ENCODE measurements at regions not wholly inside any gene's neighbourhood (a gene's known extent, or its start where the extent isn't known, plus 50 kb on each side); places are given as distances from the start of the nearest gene placed in this dataset.

DNA sequence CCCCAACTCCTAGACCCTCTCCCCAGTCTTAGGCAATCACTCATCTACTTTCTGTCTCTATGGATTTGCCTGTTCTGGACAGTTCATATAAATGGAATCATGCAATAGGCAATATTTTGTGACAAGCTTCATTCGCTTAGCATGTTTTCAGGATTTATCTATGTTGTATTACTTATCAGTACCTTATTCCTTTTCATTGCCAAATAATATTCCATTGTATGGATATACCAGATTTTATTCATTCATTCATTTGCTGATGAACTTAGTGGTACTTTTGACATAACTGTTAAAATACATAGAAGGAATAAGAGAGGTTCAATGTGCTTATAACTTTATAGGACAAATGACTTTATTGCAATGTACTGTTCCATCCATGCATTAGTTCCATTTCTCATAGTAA lies 231.0 kb downstream of the SNX10 start:
- Histone ChIP-seq H3K4me1 (replicated peaks in 1 of 2) (no peaks in the 10 kb centered on the region), H3K9me3 (replicated peaks in 1 of 3) (peaks cover 0 to 3% (median 0%) of the 10 kb centered on the region in 3 donors), H3K36me3 (replicated peaks in 1 of 2) (no peaks in the 10 kb centered on the region), H3K4me3 (no peak overlapping the region), H3K27ac (no peak overlapping the region), H3K27me3 (no peaks in the 10 kb centered on the region)
- no peak for TF ChIP-seq POLR2A (IDR thresholded peaks at IDR 0.05)
- TF ChIP-seq, protein P1, sequence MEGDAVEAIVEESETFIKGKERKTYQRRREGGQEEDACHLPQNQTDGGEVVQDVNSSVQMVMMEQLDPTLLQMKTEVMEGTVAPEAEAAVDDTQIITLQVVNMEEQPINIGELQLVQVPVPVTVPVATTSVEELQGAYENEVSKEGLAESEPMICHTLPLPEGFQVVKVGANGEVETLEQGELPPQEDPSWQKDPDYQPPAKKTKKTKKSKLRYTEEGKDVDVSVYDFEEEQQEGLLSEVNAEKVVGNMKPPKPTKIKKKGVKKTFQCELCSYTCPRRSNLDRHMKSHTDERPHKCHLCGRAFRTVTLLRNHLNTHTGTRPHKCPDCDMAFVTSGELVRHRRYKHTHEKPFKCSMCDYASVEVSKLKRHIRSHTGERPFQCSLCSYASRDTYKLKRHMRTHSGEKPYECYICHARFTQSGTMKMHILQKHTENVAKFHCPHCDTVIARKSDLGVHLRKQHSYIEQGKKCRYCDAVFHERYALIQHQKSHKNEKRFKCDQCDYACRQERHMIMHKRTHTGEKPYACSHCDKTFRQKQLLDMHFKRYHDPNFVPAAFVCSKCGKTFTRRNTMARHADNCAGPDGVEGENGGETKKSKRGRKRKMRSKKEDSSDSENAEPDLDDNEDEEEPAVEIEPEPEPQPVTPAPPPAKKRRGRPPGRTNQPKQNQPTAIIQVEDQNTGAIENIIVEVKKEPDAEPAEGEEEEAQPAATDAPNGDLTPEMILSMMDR (IDR thresholded peaks at IDR 0.05), result no peak
- no peak for DNase-seq
- intact Hi-C loops (cut with DNase I), result no loop called here
- WGBS, 4 donors, result 89 to 95% (median 92%) methylated on average over 1 of the region's 1 CpG

DNA sequence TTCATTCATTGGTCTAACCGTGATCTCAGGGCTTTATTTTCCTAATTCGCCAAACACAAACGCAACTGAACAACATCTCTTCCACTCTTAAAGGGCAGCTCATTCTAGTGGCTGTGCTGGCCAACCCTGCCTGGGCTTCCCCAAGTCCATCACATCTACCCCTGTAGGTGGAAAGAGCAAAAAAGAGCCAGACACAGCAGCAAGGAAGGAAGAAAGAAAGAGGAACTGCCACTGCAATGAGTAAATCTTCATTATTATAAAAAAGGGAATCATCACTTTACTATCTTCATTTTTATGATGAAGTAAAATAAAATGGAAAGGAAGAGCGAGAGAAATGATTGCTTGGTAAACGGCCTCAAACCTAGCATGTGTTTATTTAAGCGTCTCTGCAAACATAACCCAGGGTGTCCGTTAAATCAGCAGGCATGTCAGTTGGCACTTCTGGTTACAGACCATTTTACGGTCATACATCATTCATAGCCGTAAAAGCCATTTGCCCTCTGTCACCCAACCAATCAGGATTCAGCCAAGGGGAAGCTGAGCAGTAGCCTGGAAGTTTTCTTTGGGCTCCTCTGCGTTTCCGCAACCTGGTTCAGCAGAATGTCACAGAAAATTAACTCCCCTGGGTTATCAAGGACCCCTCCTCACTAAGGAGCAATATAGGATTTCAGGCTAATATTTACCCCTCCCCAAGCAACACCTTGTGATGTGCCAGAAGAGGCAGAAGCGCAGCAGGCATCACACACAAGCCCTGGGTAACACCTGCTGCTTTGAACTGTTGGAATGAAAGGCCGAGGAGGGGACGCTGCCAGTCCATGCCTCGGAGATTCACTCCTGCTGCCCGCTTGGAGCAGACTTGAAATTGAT lies 234.0 kb downstream of the SNX10 start:
- Histone ChIP-seq H3K36me3 (replicated peaks in 1 of 2) (no peaks in the 10 kb centered on the region), H3K27ac (no peak overlapping the region), H3K4me3 (no peak overlapping the region), H3K4me1 (replicated peaks in 1 of 2) (no peaks in the 10 kb centered on the region), H3K27me3 (peaks cover 10% of the 10 kb centered on the region), H3K9me3 (replicated peaks in 1 of 3) (peaks cover 0 to 3% (median 0%) of the 10 kb centered on the region in 3 donors)
- intact Hi-C loops (cut with DNase I), result no loop called here
- TF ChIP-seq POLR2A (IDR thresholded peaks at IDR 0.05), result no peak
- TF ChIP-seq, protein P1 (IDR thresholded peaks at IDR 0.05), result no peak
- no peak for DNase-seq
- 59 to 70% (median 62%) methylated on average over 16 of the region's 16 CpGs for WGBS, 4 donors

DNA sequence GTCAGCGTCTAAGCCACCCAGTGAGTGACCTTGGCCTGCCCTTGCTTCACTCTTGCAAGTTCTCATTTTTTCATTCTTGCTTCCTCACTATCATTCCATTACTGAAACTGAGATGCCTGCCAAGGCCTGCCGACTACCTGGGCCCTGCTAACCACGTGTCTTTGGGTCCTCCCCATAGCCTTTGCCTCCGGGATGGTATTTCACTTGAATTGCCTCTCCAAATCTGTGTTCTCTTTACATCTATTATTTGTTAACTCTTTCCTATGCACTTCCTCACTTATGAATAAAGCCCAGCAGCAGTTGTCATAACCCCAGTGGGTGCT lies 234.6 kb downstream of the SNX10 start:
- peaks cover 0 to 3% (median 0%) of the 10 kb centered on the region in 3 donors for H3K9me3 ChIP-seq (replicated peaks in 1 of 3)
- H3K4me1 ChIP-seq (replicated peaks in 1 of 2), result no peaks in the 10 kb centered on the region
- intact Hi-C loops (cut with DNase I), result no loop called here
- peaks cover 16% of the 10 kb centered on the region for H3K27me3 ChIP-seq
- no peak for DNase-seq
- no peak overlapping the region for H3K4me3 ChIP-seq
- H3K27ac ChIP-seq, result no peak overlapping the region
- 29 to 34% (median 31%) methylated on average over 4 of the region's 4 CpGs for WGBS, 4 donors
- H3K36me3 ChIP-seq (replicated peaks in 1 of 2), result no peaks in the 10 kb centered on the region
- TF ChIP-seq POLR2A (IDR thresholded peaks at IDR 0.05), result no peak
- TF ChIP-seq, protein P1 (IDR thresholded peaks at IDR 0.05), result no peak

DNA sequence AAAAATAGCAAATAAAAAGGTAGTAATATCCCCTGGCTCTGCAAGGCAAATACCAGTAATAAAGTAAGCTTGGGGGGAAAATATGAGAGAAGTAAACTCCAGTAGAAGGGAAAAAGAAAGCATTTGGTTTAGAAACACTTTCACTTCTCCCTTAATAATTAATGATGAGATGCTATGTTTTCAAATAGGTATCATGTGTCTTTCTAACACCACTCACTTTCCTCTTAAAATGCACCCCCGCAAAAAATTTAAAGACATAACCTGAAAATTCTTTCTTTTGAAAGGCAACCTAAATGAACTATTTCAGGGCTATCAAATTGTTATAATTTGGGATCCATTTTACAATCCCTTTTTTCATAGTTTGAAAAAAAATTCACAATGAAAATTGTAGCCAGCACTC lies 240.3 kb downstream of the SNX10 start:
- Histone ChIP-seq H3K27ac (no peak overlapping the region), H3K36me3 (replicated peaks in 1 of 2) (no peaks in the 10 kb centered on the region), H3K4me3 (no peak overlapping the region), H3K27me3 (peaks cover 21% of the 10 kb centered on the region), H3K4me1 (replicated peaks in 1 of 2) (no peaks in the 10 kb centered on the region), H3K9me3 (replicated peaks in 1 of 3) (no peaks in the 10 kb centered on the region)
- no peak for DNase-seq
- 79 to 90% (median 83%) methylated on average over 1 of the region's 1 CpG for WGBS, 4 donors
- intact Hi-C loops (cut with DNase I), result no loop called here
- TF ChIP-seq, protein P1 (IDR thresholded peaks at IDR 0.05), result no peak
- no peak for TF ChIP-seq POLR2A (IDR thresholded peaks at IDR 0.05)
